Activated CD8-positive, alpha-beta T cell treated with anti-CD3 and anti-CD28 coated beads for 36 hours (primary cell): ENCODE measurements at regions not wholly inside any gene's neighbourhood (a gene's known extent, or its start where the extent isn't known, plus 50 kb on each side); places are given as distances from the start of the nearest gene placed in this dataset.

Source experiments
- ATAC-seq: fragments of 200-7000 bp; cut with Tn5 transposase; one replicate; pipeline ENCODE4 v1.10.0; 2021; ENCODE audit warnings: mild to moderate bottlenecking, moderate library complexity
- CTCF ChIA-PET: fragments of 350-600 bp; sonication (Branson Sonifier 250); formaldehyde crosslinking; loops from one replicate; lab custom pipeline; 2021; ENCODE audit warnings: antibody characterized with exemption; lab: Charles Lee
- POLR2A ChIA-PET: fragments of 350-600 bp; sonication (Branson Sonifier 250); formaldehyde crosslinking; loops from one replicate; lab custom pipeline; 2021; ENCODE audit warnings: antibody characterized with exemption; lab: Charles Lee
- DNase-seq: peaks from one replicate; pipeline ENCODE4 v3.0.0-alpha.2; 2020
- H3K27ac Mint-ChIP-seq: one replicate; pipeline ENCODE4 v1.8.0; 2021; ENCODE audit warnings: mild to moderate bottlenecking, mixed read lengths
- H3K27me3 Mint-ChIP-seq: one replicate; pipeline ENCODE4 v1.8.0; 2021; ENCODE audit warnings: mixed read lengths
- H3K36me3 Mint-ChIP-seq: one replicate; pipeline ENCODE4 v1.8.0; 2021; ENCODE audit warnings: low read depth, mixed read lengths
- H3K4me1 Mint-ChIP-seq: one replicate; pipeline ENCODE4 v1.8.0; 2021; ENCODE audit warnings: low read depth, mixed read lengths
- H3K4me3 Mint-ChIP-seq: one replicate; pipeline ENCODE4 v1.8.0; 2021; ENCODE audit warnings: mild to moderate bottlenecking, moderate library complexity, mixed read lengths
- H3K9me3 Mint-ChIP-seq: one replicate; pipeline ENCODE4 v1.8.0; 2021; ENCODE audit warnings: mixed read lengths
- intact Hi-C: fragments of 100-400 bp; cut with micrococcal nuclease; formaldehyde crosslinking; loops from one replicate; pipeline ENCODE4 v1.10.0; 2022
- TF ChIP-seq, protein P1 (sequence below): fragments of 200-600 bp; IDR thresholded peaks from one replicate; pipeline ENCODE4 v1.8.0; 2022; ENCODE audit warnings: antibody characterized with exemption, mild to moderate bottlenecking

DNA sequence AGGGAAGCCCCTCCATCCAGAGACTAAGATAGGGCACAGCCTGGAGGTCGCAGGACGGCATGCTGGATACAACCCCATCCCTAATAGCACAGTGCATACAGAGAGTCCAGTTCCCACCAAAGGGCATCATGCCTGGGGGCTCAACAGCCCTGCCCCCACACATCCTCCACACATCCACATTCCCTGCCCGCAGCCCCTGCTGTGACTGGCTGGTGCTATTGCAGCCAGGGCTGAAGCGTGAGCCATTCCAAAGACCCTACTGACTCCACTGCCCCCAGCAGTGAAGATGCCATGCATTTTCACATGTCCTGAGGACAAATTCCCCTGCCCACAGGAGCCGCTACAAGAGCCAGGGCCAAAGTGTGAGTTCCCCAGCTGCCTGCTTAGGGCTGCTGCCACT is 641.6 kb downstream of the METTL4 start:
- Mint-ChIP-seq H3K4me1 (no peaks in the 10 kb centered on the region), H3K27ac (no peak overlapping the region), H3K4me3 (no peak overlapping the region), H3K9me3 (no peaks in the 10 kb centered on the region), H3K27me3 (no peaks in the 10 kb centered on the region), H3K36me3 (no peaks in the 10 kb centered on the region)
- TF ChIP-seq, protein P1, sequence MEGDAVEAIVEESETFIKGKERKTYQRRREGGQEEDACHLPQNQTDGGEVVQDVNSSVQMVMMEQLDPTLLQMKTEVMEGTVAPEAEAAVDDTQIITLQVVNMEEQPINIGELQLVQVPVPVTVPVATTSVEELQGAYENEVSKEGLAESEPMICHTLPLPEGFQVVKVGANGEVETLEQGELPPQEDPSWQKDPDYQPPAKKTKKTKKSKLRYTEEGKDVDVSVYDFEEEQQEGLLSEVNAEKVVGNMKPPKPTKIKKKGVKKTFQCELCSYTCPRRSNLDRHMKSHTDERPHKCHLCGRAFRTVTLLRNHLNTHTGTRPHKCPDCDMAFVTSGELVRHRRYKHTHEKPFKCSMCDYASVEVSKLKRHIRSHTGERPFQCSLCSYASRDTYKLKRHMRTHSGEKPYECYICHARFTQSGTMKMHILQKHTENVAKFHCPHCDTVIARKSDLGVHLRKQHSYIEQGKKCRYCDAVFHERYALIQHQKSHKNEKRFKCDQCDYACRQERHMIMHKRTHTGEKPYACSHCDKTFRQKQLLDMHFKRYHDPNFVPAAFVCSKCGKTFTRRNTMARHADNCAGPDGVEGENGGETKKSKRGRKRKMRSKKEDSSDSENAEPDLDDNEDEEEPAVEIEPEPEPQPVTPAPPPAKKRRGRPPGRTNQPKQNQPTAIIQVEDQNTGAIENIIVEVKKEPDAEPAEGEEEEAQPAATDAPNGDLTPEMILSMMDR = no peak
- ATAC-seq = no peak
- POLR2A ChIA-PET = no interaction called here
- no peak for DNase-seq
- CTCF ChIA-PET = no interaction called here
- intact Hi-C loops = no loop called here

DNA sequence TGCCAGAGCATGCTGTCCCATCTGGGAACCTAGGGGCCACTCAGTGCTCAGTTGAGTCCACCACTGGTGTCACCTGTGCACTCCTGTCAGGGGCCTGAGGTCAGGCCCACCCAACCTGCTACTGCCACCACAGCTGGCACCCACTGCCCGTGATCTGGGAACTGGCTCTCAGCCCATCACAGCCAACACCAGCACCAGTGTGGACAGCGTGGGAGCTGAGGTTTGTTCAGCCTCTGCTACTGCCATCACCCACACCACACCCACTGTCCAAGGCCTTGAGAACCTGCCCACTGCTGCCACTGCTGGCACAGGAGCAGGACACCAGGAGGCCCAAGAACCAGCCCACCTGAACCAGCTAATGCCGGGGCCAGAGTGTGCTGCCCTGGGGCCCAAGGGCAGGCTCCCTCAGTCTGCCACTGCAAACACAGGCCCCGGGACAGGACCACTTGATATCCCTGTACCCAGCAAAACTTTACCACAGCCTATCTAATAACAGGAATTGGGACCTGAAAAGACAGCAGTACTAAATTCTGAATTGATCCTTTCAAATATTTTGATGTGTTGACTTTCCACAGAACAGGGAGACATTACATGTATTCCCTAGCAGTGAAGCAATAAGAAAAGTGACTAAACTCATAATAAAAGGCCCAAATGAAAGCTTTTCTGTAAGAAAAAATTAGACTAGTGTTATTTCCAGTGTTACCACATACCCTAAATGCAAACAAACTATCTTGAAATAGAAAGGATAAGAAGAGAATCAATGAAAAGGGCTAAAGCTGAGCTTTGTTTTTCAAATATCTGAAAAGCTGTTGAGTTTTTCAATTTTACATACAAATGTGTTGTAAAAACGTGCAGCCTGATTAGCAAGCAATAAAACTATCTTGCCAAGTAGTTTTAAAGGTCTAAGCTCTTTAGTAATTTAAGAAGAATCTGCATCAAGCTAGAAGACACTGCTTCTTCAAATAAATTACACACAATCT is 640.7 kb downstream of the METTL4 start:
- no peak overlapping the region for H3K27ac Mint-ChIP-seq
- no peaks in the 10 kb centered on the region for H3K4me1 Mint-ChIP-seq
- no peaks in the 10 kb centered on the region for H3K36me3 Mint-ChIP-seq
- DNase-seq (no peak), ATAC-seq (no peak)
- H3K4me3 Mint-ChIP-seq = no peak overlapping the region
- TF ChIP-seq, protein P1 = no peak
- ChIA-PET CTCF (no interaction called here), POLR2A (no interaction called here)
- H3K27me3 Mint-ChIP-seq = no peaks in the 10 kb centered on the region
- intact Hi-C loops = no loop called here
- H3K9me3 Mint-ChIP-seq = no peaks in the 10 kb centered on the region

DNA sequence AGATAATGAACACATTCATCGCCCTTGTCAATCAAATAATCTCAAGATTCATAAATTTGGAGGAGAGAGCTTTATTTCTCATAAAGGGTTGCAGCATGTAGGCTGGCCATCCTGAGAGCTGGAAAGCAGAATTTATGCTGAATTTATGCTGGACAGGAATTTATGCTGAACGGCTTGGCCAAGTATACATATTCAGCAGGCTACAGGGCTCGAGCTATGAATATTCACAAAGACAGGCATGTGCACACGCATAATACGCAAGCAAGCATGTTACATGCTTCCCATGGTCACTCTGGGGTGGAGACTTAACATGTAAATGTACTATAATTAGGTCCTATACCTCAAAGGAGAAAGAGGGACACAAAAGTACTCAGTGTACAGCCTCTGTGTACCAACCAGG is 618.8 kb downstream of the METTL4 start:
- POLR2A ChIA-PET = no interaction called here
- no peak overlapping the region for H3K4me3 Mint-ChIP-seq
- H3K27me3 Mint-ChIP-seq = no peaks in the 10 kb centered on the region

DNA sequence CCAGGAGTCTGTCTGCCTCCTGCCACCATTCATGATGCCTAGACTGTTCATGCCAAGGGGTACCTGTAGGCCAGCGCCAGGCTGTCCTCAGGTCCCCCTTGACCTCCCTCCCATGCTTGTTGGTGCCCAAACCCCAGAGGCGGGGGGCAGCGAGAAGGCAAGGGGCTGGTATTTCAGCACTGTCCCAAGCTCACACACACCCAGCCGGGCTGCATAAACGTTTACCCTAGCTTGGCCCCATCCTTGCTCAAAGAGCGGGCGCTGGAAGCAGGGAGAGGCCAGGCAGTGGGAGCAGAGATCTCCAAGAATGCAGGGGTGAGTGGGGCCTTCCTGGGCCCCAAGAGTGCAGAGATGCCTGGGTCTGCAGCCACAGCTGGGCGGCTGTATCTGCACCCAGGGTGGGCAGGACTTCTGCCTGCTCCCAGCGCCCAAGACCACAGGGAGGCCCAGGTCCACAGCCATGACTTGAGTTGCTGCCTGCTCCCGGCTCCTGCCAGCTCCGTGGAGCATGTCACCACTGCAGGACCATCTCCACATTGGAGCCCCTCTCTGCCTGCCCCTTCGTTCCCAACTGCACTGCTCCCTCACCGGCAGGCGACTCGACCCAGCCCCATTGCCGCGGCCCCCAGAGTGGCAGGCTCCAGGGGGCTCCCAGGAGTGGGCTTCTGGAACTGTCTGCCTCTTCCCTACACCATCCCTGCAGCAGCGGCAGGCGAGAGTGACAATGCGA is 616.6 kb downstream of the METTL4 start:
- Mint-ChIP-seq H3K36me3 (no peaks in the 10 kb centered on the region), H3K4me1 (no peaks in the 10 kb centered on the region), H3K27me3 (no peaks in the 10 kb centered on the region), H3K27ac (no peak overlapping the region), H3K4me3 (no peak overlapping the region), H3K9me3 (no peaks in the 10 kb centered on the region)
- ATAC-seq = no peak
- intact Hi-C loops = no loop called here
- no peak for DNase-seq
- TF ChIP-seq, protein P1 = no peak
- ChIA-PET CTCF (no interaction called here), POLR2A (no interaction called here)

More for the DNA sequence above, 618.8 kb downstream of the METTL4 start:
- TF ChIP-seq, protein P1 = no peak
- H3K9me3 Mint-ChIP-seq = no peaks in the 10 kb centered on the region
- DNase-seq (no peak), ATAC-seq (no peak)
- no peaks in the 10 kb centered on the region for H3K36me3 Mint-ChIP-seq
- CTCF ChIA-PET = no interaction called here
- H3K4me1 Mint-ChIP-seq = no peaks in the 10 kb centered on the region
- no peak overlapping the region for H3K27ac Mint-ChIP-seq
- intact Hi-C loops = no loop called here

DNA sequence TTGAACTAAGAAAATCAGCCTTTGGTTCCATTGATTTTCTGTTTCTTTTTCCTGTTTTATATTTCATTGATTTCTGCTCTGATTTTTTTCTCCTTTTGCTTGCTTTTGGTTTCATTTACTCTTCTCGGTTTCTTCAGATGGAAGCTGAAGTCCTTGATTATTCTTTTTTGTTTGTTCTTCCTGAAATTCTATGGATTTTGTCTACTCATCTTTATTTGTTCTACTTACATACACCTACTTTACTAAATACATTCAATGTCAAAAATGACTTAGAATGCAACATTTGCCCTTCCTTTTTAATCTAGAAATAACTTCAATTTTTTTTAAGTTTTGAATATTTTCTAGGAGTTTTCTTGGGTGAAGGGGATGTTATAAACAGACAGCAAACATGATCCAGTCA is 612.5 kb downstream of the METTL4 start:
- ChIA-PET POLR2A (no interaction called here), CTCF (no interaction called here)
- Mint-ChIP-seq H3K36me3 (no peaks in the 10 kb centered on the region), H3K4me3 (no peak overlapping the region), H3K4me1 (no peaks in the 10 kb centered on the region), H3K27me3 (no peaks in the 10 kb centered on the region), H3K27ac (no peak overlapping the region), H3K9me3 (no peaks in the 10 kb centered on the region)
- DNase-seq (no peak), ATAC-seq (no peak)
- TF ChIP-seq, protein P1 = no peak
- intact Hi-C loops = no loop called here
